ENCODE measurements at regions not wholly inside any gene's neighbourhood (a gene's known extent, or its start where the extent isn't known, plus 50 kb on each side); places are given as distances from the start of the nearest gene placed in this dataset.

DNA sequence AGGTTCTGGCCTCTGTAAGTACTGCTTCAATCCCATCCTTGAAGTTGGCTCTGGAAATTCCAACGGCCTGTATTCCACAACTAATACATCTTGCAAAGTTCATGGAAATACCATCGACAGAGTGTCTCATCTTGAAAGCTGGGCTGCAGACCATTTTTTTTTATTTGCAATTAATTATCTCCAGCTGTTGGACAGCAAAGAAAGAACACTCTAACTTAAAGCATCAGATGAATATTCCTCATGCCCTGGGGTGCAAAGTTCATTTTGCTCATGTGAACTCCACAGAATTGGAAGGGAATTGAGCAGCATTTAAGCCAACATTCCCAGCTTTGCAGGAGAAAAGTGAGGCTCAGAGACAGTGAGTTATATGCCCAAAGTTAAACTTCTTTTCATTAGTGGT, 96.5 kb upstream of the PIEZO2 start:
- Mint-ChIP-seq H3K27me3 (no peaks in the 10 kb centered on the region), H3K4me1 (no peaks in the 10 kb centered on the region), H3K27ac (no peak overlapping the region), H3K9me3 (ENCODE audit: low read depth) (no peaks in the 10 kb centered on the region), H3K4me3 (no peak overlapping the region), H3K36me3 (no peaks in the 10 kb centered on the region)
- CTCF ChIA-PET = no interaction called here
- ATAC-seq (no peak), DNase-seq (no peak)

DNA sequence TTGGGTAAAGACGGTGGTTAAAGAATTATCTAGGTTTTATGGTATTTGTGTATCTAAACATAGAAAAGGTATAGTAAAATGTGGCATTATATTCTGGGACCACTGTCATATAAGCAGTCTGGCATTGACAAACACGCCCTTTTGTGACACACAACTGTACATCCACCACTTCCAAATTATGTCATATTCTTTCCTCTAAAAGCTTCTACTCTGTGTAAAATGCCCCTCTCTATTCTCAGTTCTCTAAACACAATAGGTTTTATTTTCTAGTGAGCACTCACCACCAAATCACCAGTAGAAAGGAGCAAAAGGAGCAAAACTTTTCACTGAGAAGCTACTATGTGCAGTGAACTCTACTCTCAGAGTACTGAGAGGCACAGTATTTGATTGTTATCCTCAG, 88.1 kb upstream of the PIEZO2 start:
- ATAC-seq = no peak
- DNase-seq = no peak
- Mint-ChIP-seq H3K36me3 (no peaks in the 10 kb centered on the region), H3K27ac (no peak overlapping the region), H3K4me3 (no peak overlapping the region), H3K27me3 (no peaks in the 10 kb centered on the region), H3K9me3 (ENCODE audit: low read depth) (no peaks in the 10 kb centered on the region), H3K4me1 (no peaks in the 10 kb centered on the region)
- CTCF ChIA-PET = interaction anchor here (0.9 kb wide), 1 partner anchor 73 kb away, joined by 3 read pairs; no protein-coding TSS in a partner anchor

DNA sequence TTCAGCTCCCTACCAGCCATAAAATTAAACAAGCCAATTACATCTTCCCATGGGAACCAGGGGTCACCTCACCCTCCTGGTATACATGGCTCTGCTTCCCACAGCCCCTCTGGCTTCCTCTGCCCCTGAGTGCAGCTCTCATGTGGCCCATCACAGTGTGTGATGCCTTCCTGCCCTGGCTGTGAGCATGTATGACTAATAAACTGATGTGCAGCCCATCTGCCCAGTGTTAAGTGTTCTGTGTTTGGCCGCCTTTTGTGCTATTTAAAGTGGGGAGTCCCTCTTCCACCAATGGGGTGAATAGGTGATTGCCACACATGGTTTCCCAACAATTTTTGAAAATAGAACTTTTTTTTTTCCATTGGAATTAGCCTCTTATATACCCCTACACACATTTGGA, 87.7 kb upstream of the PIEZO2 start:
- no peaks in the 10 kb centered on the region for H3K27me3 Mint-ChIP-seq
- no peaks in the 10 kb centered on the region for H3K9me3 Mint-ChIP-seq (ENCODE audit: low read depth)
- DNase-seq = no peak
- no peaks in the 10 kb centered on the region for H3K36me3 Mint-ChIP-seq
- no peak overlapping the region for H3K27ac Mint-ChIP-seq
- ATAC-seq = no peak
- no peak overlapping the region for H3K4me3 Mint-ChIP-seq
- CTCF ChIA-PET = interaction anchor here (0.9 kb wide), 1 partner anchor 72 kb away, joined by 3 read pairs; no protein-coding TSS in a partner anchor
- H3K4me1 Mint-ChIP-seq = no peaks in the 10 kb centered on the region

DNA sequence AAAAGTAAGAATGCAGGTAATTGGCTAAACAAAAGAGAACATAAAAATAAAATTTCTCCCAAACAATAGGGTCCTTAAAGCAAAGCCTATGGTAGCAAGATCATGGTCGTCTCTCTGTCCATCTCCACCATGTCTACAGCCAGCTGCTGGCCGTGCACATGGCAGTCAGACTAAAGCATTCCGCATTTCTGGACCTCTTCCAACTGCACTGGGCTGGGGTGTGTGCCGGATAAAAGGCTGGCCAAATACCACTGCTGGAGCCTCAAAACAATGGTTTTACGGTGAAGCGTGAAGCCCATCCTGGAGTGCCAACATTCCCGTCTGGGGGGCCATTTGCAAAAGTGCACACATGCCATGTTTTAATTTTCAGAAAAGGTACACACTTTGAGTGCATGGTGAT, 74.8 kb upstream of the PIEZO2 start:
- Mint-ChIP-seq H3K36me3 (no peaks in the 10 kb centered on the region), H3K4me1 (no peaks in the 10 kb centered on the region), H3K27ac (no peak overlapping the region), H3K27me3 (no peaks in the 10 kb centered on the region), H3K9me3 (ENCODE audit: low read depth) (no peaks in the 10 kb centered on the region), H3K4me3 (no peak overlapping the region)
- DNase-seq (no peak), ATAC-seq (no peak)
- CTCF ChIA-PET = no interaction called here

DNA sequence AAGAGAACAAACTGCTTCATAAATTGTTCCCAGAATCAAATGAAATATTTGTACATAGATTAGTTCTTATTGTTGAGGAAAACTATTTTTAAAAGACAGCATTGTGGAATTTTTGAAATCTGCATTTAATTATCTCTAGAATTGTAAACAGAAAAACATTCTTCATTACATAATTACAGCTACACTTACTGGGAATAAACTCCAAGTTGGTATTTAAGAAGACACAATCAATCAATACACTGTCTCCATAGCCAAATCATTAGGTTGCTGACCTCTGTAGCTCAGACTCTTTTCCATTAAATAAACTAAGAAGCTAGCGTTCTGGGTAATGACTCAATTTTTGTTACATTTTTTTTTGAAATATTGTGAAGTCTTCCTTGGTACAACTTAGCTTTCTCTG, 70.2 kb upstream of the PIEZO2 start:
- Mint-ChIP-seq H3K27ac (no peak overlapping the region), H3K27me3 (no peaks in the 10 kb centered on the region), H3K9me3 (ENCODE audit: low read depth) (no peaks in the 10 kb centered on the region), H3K4me3 (no peak overlapping the region), H3K36me3 (no peaks in the 10 kb centered on the region), H3K4me1 (no peaks in the 10 kb centered on the region)
- DNase-seq = no peak
- no peak for ATAC-seq
- CTCF ChIA-PET = no interaction called here

DNA sequence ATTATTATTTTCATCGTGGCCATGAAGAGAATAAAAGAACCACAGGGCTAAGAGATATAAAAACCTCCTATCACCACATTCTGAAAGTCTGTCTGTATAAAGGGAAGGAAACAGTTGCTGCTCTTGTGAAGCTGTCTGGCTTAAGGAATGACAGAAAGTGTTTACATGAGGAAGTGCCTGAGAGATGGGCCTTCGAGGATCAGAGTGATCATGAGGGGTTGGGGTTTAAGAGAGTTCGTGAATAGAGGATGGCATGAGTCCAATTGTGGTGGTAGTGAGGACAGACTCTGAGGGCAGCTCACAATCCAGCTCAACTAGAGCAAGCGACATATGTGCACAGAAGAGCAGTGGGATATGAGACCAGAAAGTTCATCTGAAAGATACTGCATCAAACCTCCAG, 65.8 kb upstream of the PIEZO2 start:
- no peak overlapping the region for H3K27ac Mint-ChIP-seq
- H3K4me1 Mint-ChIP-seq = no peaks in the 10 kb centered on the region
- H3K4me3 Mint-ChIP-seq = no peak overlapping the region
- no peaks in the 10 kb centered on the region for H3K27me3 Mint-ChIP-seq
- no peak for DNase-seq
- ATAC-seq = no peak
- CTCF ChIA-PET = no interaction called here
- no peaks in the 10 kb centered on the region for H3K9me3 Mint-ChIP-seq (ENCODE audit: low read depth)
- H3K36me3 Mint-ChIP-seq = no peaks in the 10 kb centered on the region

DNA sequence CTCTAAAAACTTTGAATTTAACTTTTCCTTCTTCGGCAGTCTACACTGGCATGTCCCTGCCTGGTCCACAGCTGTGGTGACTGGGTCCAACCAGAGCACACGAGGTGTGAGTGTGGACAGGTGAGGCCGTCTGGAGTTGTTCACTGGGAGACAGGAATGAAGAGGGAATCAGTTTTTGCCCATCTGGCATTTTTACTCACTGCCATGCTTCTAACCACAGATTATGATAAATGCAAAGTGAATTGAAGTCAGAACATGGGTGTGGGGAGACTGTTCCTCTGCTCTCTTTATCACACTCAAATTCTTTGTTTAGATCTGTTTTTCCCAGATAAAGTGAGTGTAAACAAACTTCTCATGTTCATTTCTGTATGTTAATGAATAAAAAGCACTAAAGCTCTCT, 54.7 kb upstream of the PIEZO2 start:
- CTCF ChIA-PET = no interaction called here
- Mint-ChIP-seq H3K27me3 (no peaks in the 10 kb centered on the region), H3K27ac (no peak overlapping the region), H3K9me3 (ENCODE audit: low read depth) (no peaks in the 10 kb centered on the region), H3K36me3 (no peaks in the 10 kb centered on the region), H3K4me1 (no peaks in the 10 kb centered on the region), H3K4me3 (no peak overlapping the region)
- DNase-seq (no peak), ATAC-seq (no peak)

DNA sequence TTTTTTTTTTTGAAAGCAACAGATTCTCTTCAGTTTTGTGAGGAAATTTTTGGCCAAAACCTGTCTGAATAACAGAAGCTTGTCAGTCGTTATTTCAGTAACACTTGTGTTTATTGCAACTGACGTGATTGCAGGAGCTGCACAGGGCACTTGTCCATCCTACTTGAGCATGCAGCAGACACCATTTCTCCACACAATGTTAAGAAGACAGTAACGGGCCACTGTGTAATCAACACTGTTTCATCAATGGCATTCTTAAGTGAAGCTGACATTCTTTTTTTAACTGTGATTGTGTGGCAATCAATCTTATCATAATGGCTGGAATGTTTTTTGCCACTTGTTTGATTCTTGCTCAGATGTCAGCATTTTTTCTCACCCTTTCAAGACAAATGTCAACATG, 50.1 kb upstream of the PIEZO2 start:
- no peaks in the 10 kb centered on the region for H3K36me3 Mint-ChIP-seq
- no peak overlapping the region for H3K4me3 Mint-ChIP-seq
- no peak overlapping the region for H3K27ac Mint-ChIP-seq
- no peaks in the 10 kb centered on the region for H3K9me3 Mint-ChIP-seq (ENCODE audit: low read depth)
- DNase-seq = no peak
- no peaks in the 10 kb centered on the region for H3K4me1 Mint-ChIP-seq
- no peak for ATAC-seq
- CTCF ChIA-PET = no interaction called here
- no peaks in the 10 kb centered on the region for H3K27me3 Mint-ChIP-seq

Data from activated CD8-positive, alpha-beta memory T cell treated with anti-CD3 and anti-CD28 coated beads, Interleukin-2, amount 10 ng/mL, durations not matched to agents 7 days and 5 days (primary cell).